Activated CD4-positive, CD25-positive, alpha-beta regulatory T cell treated with anti-CD3 and anti-CD28 coated beads, Interleukin-2, amount 50 U/mL, for 72 hours (primary cell): ENCODE measurements at regions not wholly inside any gene's neighbourhood (a gene's known extent, or its start where the extent isn't known, plus 50 kb on each side); places are given as distances from the start of the nearest gene placed in this dataset.

Experiments
- DNase-seq: peaks from one replicate; pipeline ENCODE4 v3.0.0; 2021

- peak; percentile 41 for DNase-seq
Measured at GRCh38 chr7:28296571-28297483, 115.5 kb upstream of the CREB5 start.

- DNase-seq = no peak
Measured at GRCh38 chr7:28297801-28298459, 114.4 kb upstream of the CREB5 start.

GRCh38 chr7:28298870-28299518 is 113.3 kb upstream of the CREB5 start:
- no peak for DNase-seq

DNA sequence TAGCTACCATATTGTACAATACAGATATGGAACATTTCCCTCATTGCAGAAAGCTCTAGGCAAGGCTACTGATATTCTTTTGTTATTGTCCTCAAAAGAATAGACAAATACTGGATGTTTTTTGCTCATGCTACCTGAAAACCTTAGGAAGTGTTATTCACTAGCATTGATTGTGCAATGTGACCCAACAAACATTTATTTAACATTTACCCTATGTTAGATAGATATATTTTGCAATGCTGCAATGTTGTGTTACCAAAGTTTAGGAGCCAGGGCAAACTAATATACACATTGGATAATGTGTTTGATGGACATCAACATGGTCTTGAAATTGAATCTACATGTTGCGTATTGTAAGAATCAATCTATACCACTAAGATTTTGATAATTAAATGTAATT is 112.8 kb upstream of the CREB5 start:
- no peak for DNase-seq

DNA sequence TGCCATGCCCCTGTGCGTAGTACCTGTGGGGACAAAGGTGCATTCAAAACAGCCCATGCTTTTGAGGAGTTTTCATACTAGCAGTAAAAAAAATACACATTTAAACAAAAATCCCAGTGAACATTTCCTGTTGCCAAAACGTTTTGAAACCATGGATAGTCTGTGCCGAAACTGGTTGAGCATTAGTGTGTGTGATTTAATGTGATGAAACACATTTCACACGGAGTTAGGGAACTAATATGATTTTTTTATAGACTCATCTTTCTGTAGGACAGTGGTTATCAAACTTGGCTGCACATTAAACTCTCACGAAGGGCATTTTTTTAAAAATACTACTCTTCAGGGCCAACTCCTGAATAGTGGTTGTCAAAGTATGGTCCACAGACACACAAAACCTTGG is 111.8 kb upstream of the CREB5 start:
- DNase-seq = no peak

DNA sequence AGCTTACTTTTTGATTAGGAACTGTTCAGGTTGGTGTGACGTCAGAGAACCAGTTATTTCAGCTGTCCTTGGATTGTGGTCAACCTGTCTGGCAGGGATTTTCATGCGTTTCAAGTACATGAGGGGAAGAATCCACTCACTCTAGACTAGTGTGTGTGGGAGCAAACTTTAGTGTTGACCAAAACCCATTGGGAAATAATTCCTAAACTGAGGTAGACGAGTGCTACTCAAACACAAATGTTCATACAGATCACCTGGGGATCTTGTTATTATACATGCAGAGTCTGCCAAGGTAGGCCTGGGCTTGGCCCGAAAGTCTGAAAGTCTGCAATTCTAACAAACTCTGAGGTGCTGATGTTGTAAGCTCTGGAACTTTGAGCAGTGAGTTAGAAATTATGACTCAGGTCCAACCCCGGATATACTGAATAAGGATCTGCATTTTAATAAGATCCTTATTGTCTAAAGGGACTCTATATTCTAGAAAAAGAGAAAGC is 111.1 kb upstream of the CREB5 start:
- no peak for DNase-seq

DNA sequence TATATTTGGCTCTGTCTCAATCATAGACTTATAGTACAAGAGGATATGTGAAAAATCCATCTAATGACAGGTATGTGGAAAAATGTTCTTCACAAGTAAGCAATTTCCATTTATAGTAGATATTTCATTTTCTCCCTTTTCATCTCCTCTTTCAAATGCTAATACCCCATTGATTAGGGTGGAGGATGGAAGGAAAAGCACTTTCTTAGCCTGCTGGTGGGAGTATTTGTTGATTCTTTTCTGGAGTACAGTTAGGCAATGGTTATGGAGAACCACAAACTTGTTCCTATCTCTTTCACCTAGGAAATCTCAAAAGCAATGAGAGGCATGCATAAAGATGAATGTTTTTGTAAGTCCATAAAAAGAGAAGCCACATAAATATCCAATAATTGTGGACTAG is 108.0 kb upstream of the CREB5 start:
- DNase-seq = no peak

DNA sequence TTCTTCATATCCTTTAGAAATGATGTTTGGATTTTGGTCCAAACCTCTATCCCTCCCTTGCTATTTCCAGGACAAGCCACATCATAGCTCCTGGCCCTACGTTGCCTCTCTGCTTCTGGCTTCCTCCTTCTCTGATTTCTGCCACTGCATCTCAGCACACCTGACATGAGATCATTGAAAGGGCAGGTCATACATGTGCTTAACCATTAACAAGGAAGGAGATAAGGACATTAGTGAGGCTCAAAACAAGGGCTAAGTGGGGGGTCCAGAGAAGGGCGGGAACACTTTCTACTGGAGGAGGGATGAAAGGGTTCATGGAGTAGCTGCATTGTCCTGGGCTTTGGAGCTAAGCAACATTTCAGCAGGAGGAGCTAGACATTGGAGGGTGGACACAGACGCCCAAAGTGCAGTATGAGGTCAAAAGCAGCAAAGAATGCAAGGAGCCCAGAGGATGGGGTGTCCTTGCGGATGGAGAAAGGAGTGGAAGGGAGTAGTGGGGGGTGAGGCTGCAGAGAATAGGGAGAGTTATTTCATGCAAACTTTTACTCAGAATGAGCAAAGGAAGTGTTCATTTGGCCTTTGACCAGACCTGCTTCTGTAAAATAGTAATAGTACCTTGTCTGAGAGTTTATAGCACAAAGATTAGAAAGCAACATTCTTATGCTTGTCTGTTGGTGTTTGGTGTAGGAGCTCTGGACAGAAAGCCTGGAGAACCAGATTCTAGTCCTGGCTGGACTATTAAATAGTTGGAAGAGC is 102.4 kb upstream of the CREB5 start:
- DNase-seq = no peak

DNA sequence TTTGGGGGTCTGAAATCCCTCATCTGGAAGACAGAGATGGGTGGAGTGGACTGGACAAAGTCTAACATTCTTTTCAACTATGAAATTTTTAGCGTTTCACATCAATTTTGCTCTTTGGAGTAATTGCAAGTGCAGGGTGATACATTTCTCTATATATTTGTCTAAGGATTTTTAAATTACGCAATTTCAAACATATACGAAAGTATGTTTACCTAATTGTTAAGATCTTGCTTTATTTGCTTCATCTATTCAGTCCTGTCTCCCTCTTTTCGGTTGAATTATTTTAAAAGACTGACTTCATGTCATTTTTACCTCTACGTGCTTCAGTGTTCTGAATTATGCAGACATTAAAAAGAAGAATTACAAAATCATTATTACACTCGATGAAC is 101.9 kb upstream of the CREB5 start:
- DNase-seq = no peak

GRCh38 chr7:28311670-28312069 is 100.6 kb upstream of the CREB5 start:
- DNase-seq = no peak

GRCh38 chr7:28312948-28313347 is 99.4 kb upstream of the CREB5 start:
- DNase-seq = no peak

- no peak for DNase-seq
Measured at GRCh38 chr7:28314841-28315240, 97.5 kb upstream of the CREB5 start.

GRCh38 chr7:28315565-28316410 is 96.5 kb upstream of the CREB5 start:
- DNase-seq = no peak

- DNase-seq = no peak
Measured at GRCh38 chr7:28316489-28316888, 95.8 kb upstream of the CREB5 start.

DNA sequence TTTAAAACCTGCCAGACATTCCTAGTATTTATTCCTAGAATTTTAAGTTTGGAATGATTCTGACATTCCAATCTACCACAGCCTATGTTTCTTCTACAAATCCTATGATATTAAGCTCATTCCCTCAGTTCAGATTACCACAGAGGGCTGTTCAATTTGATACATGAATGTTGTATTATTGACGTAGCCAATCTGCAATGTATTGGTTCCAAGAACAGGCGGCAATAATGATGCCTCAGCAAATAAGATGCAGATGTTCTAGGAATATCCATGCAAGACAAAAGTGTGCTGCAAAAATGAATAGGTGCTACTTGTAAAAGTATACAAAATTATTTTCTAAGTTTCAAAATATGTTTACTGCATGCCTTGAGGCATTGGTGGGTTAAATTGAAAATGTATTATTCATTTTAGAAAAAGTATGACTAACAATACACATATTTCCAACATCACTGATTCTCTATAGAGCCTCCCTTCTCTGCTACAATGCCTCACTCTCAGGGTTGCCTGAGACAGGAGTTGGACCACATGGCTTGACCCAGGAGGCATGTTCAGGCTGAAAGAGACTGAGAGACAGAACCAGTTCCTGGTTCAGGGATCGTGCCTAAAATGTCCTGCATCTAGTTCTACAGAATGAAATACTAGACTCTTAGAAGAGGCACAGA is 94.1 kb upstream of the CREB5 start:
- DNase-seq = no peak

DNA sequence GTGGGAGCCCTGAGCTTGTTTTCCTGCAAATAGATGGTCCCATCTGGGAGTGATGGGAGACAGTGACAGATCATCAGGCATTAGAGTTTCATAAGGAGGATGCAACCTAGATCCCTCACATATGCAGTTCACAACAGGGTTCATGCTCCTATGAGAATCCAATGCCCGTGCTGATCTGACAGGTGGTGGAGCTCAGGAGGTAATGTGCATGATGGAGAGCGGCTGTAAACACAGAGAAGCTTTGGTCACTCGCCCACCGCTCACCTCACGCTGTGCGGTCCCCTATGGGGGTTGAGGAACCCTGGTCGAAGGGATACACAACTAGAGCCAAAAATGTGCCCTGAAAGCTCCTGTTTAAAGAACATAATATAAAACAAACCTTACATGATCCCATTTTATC is 88.5 kb upstream of the CREB5 start:
- DNase-seq = no peak

- no peak for DNase-seq
Measured at GRCh38 chr7:28328146-28328545, 84.2 kb upstream of the CREB5 start.

DNA sequence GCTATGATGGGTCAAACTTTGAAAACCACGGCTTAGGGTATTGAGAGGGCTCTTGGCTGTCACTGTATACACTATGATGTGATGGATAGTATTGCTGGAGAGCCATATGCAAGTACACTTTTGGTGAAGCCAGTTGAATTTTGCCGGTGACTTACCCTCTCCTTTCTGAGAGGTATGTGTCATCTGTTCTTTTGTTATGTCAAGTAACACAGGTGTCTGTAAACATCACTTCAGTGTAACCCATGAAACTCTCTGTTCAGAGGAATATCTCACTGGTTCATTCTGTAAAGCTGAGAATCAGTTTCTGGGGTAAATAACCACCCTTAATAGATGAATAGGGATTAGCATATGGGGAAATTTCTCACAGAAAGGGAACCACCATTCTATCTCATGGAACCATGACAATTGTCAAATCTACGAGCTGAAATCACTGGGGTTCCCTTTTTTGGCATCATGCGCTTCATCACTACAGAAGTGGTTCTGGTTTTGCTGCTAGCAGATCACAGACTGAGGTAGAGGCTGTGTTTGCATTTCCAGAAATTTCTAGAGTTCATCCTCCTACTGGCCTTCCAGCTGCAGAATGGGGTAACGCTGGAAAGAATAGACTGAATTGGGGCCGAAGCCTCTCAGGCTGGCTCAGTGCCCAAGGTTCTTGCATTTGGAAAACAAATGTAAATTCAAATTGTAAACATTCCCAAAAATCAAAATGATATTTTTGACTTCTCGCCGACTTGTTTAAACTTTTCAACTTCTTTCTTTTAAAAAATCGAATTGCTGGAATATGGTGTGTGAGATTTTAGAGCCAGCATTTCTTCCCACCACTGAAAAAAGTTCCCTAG is 83.3 kb upstream of the CREB5 start:
- no peak for DNase-seq

DNA sequence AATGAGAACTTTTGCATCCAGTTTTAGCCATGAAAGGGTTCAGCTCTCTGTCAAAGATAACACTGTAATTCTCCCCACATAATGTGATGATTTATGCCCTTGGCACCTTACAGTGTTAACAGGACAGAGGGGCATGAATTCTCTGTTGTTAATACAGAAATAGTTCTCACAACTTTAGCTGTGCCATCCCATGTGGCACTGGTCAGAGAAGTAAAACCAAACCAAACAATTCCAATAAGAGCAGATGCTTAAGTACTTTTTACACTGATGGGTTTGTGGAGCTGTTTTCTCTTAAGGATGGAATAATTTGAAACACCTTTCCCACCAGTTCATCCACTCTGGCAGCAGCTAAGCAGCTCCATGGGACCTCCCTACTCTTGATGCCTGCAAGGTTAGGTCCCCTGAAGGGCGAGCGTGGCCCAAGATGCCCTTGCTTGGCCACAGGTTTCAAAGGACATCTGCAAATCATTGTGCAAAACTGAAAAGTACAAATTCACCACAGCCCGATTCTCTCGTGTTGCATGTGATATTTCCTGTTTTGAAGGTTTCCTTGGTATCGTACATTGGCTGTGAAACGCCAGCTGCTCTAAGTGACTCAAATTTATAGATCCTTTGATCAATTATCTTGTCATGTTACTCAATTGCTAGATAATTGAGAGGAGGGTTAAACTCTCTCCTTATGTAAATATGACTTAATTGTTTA is 82.5 kb upstream of the CREB5 start:
- no peak for DNase-seq
